Brain microvascular endothelial cell (primary cell): ENCODE measurements at regions not wholly inside any gene's neighbourhood (a gene's known extent, or its start where the extent isn't known, plus 50 kb on each side); places are given as distances from the start of the nearest gene placed in this dataset.

Source experiments
- DNase-seq: peaks from one replicate; pipeline ENCODE4 v3.0.0-alpha.2; 2020
- H3K27ac ChIP-seq: fragments of 250-450 bp; sonication (Bioruptor Pico); 2 replicates; pipeline ENCODE4 v1.5.1; 2020; ENCODE audit warnings: mild to moderate bottlenecking, moderate library complexity
- H3K27me3 ChIP-seq: fragments of 250-450 bp; sonication (Bioruptor Pico); replicated peaks from 2 replicates; pipeline ENCODE4 v1.5.1; 2020; ENCODE audit warnings: mild to moderate bottlenecking
- H3K36me3 ChIP-seq: fragments of 250-450 bp; sonication (Bioruptor Pico); replicated peaks from 2 replicates; pipeline ENCODE4 v1.5.1; 2020; ENCODE audit warnings: mild to moderate bottlenecking
- H3K4me3 ChIP-seq: 2 replicates; pipeline ENCODE4 v1.5.1; 2011; ENCODE audit warnings: low read depth, mild to moderate bottlenecking, control low read depth, low read length, moderate library complexity
- in situ Hi-C: cut with HindIII; loops from 2 replicates; pipeline ENCODE4 v1.10.0; 2017; ENCODE audit warnings: low sequenced_read_pairs, low pct_ligation_motif_present
- TF ChIP-seq, protein P1 (sequence below): IDR thresholded peaks from 2 replicates; pipeline ENCODE4 v1.5.1; 2011; ENCODE audit warnings: low read depth, mild to moderate bottlenecking, moderate library complexity, low read length, control low read depth, inconsistent platforms; ENCODE audit errors: missing control alignments

- no peak overlapping the region for H3K4me3 ChIP-seq
- no peak overlapping the region for H3K27ac ChIP-seq
- no peak for DNase-seq
- in situ Hi-C loops = no loop called here
- TF ChIP-seq, protein P1, sequence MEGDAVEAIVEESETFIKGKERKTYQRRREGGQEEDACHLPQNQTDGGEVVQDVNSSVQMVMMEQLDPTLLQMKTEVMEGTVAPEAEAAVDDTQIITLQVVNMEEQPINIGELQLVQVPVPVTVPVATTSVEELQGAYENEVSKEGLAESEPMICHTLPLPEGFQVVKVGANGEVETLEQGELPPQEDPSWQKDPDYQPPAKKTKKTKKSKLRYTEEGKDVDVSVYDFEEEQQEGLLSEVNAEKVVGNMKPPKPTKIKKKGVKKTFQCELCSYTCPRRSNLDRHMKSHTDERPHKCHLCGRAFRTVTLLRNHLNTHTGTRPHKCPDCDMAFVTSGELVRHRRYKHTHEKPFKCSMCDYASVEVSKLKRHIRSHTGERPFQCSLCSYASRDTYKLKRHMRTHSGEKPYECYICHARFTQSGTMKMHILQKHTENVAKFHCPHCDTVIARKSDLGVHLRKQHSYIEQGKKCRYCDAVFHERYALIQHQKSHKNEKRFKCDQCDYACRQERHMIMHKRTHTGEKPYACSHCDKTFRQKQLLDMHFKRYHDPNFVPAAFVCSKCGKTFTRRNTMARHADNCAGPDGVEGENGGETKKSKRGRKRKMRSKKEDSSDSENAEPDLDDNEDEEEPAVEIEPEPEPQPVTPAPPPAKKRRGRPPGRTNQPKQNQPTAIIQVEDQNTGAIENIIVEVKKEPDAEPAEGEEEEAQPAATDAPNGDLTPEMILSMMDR = no peak
- no peaks in the 10 kb centered on the region for H3K27me3 ChIP-seq
- no peaks in the 10 kb centered on the region for H3K36me3 ChIP-seq
These were observed 446.5 kb downstream of the BCL11A start for GRCh38 chr2:60106836-60107529.

DNA sequence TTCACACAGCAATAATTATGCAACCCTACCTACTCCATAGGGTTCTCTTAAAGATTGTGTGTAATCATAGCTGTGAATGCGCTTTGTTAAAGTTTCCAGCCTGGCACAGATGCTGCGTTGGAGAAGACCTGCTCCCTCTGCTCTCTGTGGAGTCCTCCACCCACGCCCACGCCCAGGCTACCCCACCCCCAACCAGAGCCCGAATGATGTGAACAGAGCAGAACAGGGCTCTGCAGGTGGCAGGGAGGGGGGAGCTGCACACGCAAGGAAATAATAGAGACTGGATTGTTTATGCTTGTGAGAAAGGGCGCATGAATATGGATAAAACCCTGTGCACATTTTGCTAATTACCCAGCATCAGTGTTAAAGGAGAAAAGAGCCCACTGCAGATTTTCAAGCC lies 447.5 kb downstream of the BCL11A start:
- DNase-seq = no peak
- Histone ChIP-seq H3K27me3 (no peaks in the 10 kb centered on the region), H3K27ac (no peak overlapping the region), H3K4me3 (no peak overlapping the region), H3K36me3 (no peaks in the 10 kb centered on the region)
- TF ChIP-seq, protein P1 = no peak
- in situ Hi-C loops = no loop called here

GRCh38 chr2:60104514-60105505 lies 448.6 kb downstream of the BCL11A start:
- Histone ChIP-seq H3K4me3 (no peak overlapping the region), H3K36me3 (no peaks in the 10 kb centered on the region), H3K27ac (no peak overlapping the region), H3K27me3 (no peaks in the 10 kb centered on the region)
- no peak for DNase-seq
- TF ChIP-seq, protein P1 = no peak
- in situ Hi-C loops = no loop called here

DNA sequence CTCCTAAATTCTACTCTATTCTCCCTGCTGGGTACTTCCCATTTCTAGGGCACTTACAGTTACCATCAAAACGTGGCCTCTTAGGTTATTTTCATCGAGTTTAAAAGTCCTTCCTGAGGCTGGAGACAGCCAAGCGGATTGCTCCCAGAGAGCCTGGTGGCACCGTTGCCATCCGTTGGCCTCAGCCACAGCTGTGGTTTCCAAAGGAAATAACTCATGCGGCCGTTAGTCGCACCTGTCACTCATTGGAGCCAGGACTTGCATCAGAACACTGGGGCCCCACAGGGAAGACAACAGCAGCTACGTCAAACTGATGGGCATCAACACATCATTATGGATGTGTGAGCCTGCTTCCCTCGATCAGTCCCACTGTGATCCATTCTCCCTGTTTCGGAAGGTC lies 453.4 kb downstream of the BCL11A start:
- TF ChIP-seq, protein P1 = no peak
- in situ Hi-C loops = no loop called here
- H3K4me3 ChIP-seq = no peak overlapping the region
- DNase-seq = no peak
- H3K27me3 ChIP-seq = no peaks in the 10 kb centered on the region
- H3K27ac ChIP-seq = no peak overlapping the region
- H3K36me3 ChIP-seq = no peaks in the 10 kb centered on the region

DNA sequence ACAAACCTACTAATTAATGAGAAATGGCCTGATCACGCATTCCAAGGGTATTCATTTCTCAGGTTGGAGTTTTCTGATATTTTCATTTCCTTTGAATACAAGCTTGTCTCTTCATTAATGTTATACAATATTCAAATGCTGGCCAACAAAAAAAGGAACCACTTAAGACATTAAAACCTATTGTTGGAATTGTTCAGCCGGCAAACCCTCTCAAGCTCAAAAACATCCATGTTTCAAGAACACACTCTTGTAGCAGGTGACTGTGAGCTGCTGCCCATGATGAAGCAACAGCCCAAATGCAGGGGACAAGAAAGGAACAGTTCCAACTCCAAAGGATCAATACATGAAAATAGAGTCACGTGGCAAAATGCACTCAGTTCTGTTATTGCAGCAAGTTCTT lies 454.5 kb downstream of the BCL11A start:
- H3K27me3 ChIP-seq = no peaks in the 10 kb centered on the region
- H3K36me3 ChIP-seq = no peaks in the 10 kb centered on the region
- H3K4me3 ChIP-seq = no peak overlapping the region
- no peak overlapping the region for H3K27ac ChIP-seq
- in situ Hi-C loops = no loop called here
- TF ChIP-seq, protein P1 = no peak
- DNase-seq = no peak
